ENCODE measurements at regions not wholly inside any gene's neighbourhood (a gene's known extent, or its start where the extent isn't known, plus 50 kb on each side); places are given as distances from the start of the nearest gene placed in this dataset.

DNA sequence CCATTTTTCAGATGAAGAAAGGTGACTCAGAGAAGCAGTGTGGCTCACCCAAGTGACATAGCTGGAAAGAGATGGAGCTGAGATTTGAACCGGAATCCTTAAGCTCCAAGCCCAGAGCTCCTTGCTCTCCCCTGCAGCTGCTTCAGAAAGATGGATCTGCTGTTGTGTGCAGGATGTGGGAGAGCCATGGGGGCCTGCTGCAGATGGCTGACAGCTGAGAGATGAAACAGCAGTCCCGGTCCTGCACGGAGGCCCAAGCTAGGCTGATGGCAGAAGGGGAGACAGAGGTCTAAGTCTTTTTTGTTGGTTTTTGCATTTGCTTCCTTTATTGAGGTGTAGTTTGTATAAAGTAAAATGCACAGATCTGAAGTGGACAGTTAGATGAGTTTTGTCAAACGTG, 69.8 kb upstream of the FOXP4 start:
- TF ChIP-seq, protein P1, sequence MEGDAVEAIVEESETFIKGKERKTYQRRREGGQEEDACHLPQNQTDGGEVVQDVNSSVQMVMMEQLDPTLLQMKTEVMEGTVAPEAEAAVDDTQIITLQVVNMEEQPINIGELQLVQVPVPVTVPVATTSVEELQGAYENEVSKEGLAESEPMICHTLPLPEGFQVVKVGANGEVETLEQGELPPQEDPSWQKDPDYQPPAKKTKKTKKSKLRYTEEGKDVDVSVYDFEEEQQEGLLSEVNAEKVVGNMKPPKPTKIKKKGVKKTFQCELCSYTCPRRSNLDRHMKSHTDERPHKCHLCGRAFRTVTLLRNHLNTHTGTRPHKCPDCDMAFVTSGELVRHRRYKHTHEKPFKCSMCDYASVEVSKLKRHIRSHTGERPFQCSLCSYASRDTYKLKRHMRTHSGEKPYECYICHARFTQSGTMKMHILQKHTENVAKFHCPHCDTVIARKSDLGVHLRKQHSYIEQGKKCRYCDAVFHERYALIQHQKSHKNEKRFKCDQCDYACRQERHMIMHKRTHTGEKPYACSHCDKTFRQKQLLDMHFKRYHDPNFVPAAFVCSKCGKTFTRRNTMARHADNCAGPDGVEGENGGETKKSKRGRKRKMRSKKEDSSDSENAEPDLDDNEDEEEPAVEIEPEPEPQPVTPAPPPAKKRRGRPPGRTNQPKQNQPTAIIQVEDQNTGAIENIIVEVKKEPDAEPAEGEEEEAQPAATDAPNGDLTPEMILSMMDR (IDR thresholded peaks at IDR 0.05; ENCODE audit: unreplicated experiment): no peak
- H3K4me3 Mint-ChIP-seq (ENCODE audit: unreplicated experiment): no peak overlapping the region
- H3K36me3 Mint-ChIP-seq (ENCODE audit: insufficient read depth, unreplicated experiment): no peaks in the 10 kb centered on the region
- CTCF ChIA-PET: no interaction called here
- H3K9me3 Mint-ChIP-seq (ENCODE audit: unreplicated experiment): no peaks in the 10 kb centered on the region
- H3K27me3 Mint-ChIP-seq (ENCODE audit: insufficient read depth, unreplicated experiment): peaks cover 82% of the 10 kb centered on the region
- H3K27ac Mint-ChIP-seq (ENCODE audit: low read depth, unreplicated experiment): no peak overlapping the region
- no peaks in the 10 kb centered on the region for H3K4me1 Mint-ChIP-seq (ENCODE audit: insufficient read depth, unreplicated experiment)
- intact Hi-C loops (cut with micrococcal nuclease): no loop called here
- BruUV-seq (replicated peaks): no TSS peak
- POLR2A ChIA-PET: no interaction called here
- DNase-seq (ENCODE audit: unreplicated experiment): no peak

DNA sequence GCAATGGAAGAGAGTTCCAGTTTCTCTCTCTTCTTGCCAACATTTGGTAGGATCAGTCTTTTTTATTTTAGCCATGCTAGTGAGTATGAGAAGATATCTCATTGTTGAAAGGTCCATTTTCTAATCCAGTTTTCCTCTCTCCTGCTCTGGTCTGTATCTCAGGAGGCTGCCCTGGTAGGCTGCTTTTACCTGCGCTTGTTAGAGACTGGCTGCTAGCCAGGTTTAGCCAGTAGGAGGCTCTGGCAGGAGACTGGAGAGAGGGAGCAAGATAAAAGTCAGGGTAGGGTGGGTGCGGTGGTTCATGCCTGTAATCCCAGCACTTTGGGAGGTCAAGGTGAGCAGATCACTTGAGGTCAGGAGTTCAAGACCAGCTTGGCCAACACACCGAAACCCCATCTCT, 68.6 kb upstream of the FOXP4 start:
- no peaks in the 10 kb centered on the region for H3K9me3 Mint-ChIP-seq (ENCODE audit: unreplicated experiment)
- H3K27ac Mint-ChIP-seq (ENCODE audit: low read depth, unreplicated experiment): no peak overlapping the region
- BruUV-seq (replicated peaks): no TSS peak
- H3K4me1 Mint-ChIP-seq (ENCODE audit: insufficient read depth, unreplicated experiment): no peaks in the 10 kb centered on the region
- ChIA-PET POLR2A (no interaction called here), CTCF (interaction anchor here (0.6 kb wide), 1 partner anchor 50 kb away, joined by 3 read pairs; no protein-coding TSS in a partner anchor)
- TF ChIP-seq, protein P1 (IDR thresholded peaks at IDR 0.05; ENCODE audit: unreplicated experiment): no peak
- intact Hi-C loops (cut with micrococcal nuclease): no loop called here
- DNase-seq (ENCODE audit: unreplicated experiment): no peak
- H3K4me3 Mint-ChIP-seq (ENCODE audit: unreplicated experiment): no peak overlapping the region
- H3K36me3 Mint-ChIP-seq (ENCODE audit: insufficient read depth, unreplicated experiment): no peaks in the 10 kb centered on the region
- H3K27me3 Mint-ChIP-seq (ENCODE audit: insufficient read depth, unreplicated experiment): peaks cover 70% of the 10 kb centered on the region

DNA sequence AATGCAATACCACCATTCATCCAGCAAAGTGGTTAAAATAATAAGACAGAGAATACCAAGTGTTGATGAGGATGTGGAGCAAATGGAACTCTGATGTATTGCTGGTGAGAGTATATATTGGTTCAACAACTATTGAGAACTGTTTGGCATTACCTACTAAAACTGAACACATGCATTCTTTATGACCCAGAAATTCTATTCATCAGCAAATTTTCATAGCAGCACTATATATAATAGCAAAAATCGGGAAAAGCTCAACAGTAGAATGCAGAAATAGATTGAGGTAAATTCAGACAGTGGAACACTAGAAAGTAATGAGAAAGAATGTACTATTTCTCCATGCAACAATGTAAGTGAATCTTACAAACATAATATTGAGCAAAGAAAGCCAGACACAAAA, 62.2 kb upstream of the FOXP4 start:
- intact Hi-C loops (cut with micrococcal nuclease): no loop called here
- Mint-ChIP-seq H3K4me1 (ENCODE audit: insufficient read depth, unreplicated experiment) (peaks cover under 1% of the 10 kb centered on the region), H3K4me3 (ENCODE audit: unreplicated experiment) (no peak overlapping the region), H3K36me3 (ENCODE audit: insufficient read depth, unreplicated experiment) (no peaks in the 10 kb centered on the region), H3K9me3 (ENCODE audit: unreplicated experiment) (no peaks in the 10 kb centered on the region), H3K27ac (ENCODE audit: low read depth, unreplicated experiment) (no peak overlapping the region), H3K27me3 (ENCODE audit: insufficient read depth, unreplicated experiment) (peaks cover 31% of the 10 kb centered on the region)
- no peak for DNase-seq (ENCODE audit: unreplicated experiment)
- ChIA-PET CTCF (interaction anchor here (0.9 kb wide), 1 partner anchor 60 kb away, joined by 4 read pairs; no protein-coding TSS in a partner anchor), POLR2A (interaction anchor here (0.6 kb wide), 1 partner anchor 24 kb away, joined by 3 read pairs; no protein-coding TSS in a partner anchor)
- TF ChIP-seq, protein P1 (IDR thresholded peaks at IDR 0.05; ENCODE audit: unreplicated experiment): no peak
- BruUV-seq (replicated peaks): no TSS peak

DNA sequence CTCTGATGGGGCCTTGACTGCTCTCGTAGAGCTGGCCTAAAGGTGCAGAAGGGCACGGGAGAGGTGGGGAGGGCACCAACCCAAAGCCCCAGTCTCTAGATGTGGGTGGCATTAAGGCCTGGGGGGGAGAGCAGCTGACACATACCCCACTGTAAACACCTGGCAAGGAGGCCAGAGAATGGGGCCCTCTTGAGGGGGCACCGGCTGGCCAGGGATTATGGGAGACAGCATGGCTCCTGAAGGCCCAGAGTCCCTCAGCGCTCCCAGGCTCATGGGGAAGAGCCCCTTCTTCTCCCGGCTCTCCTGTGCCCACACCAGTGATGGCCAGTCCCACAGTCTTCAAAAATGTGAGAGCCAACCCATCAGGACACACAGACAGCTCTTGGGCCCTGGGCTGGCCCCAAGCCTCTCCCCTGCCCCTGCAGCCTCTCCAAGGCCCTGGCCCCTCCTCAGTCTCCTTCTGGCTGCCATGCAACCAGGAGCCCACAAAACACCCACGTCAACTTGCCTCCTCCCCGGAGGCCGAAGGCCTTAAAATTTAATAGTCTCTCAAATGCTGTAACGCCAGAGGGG, 58.2 kb upstream of the FOXP4 start:
- ChIA-PET CTCF (no interaction called here), POLR2A (no interaction called here)
- H3K4me1 Mint-ChIP-seq (ENCODE audit: insufficient read depth, unreplicated experiment): peaks cover 7% of the 10 kb centered on the region
- peaks cover 41% of the 10 kb centered on the region for H3K27me3 Mint-ChIP-seq (ENCODE audit: insufficient read depth, unreplicated experiment)
- H3K27ac Mint-ChIP-seq (ENCODE audit: low read depth, unreplicated experiment): no peak overlapping the region
- DNase-seq (ENCODE audit: unreplicated experiment): no peak
- no peaks in the 10 kb centered on the region for H3K9me3 Mint-ChIP-seq (ENCODE audit: unreplicated experiment)
- H3K36me3 Mint-ChIP-seq (ENCODE audit: insufficient read depth, unreplicated experiment): no peaks in the 10 kb centered on the region
- no peak overlapping the region for H3K4me3 Mint-ChIP-seq (ENCODE audit: unreplicated experiment)
- intact Hi-C loops (cut with micrococcal nuclease): no loop called here
- no TSS peak for BruUV-seq (replicated peaks)
- TF ChIP-seq, protein P1 (IDR thresholded peaks at IDR 0.05; ENCODE audit: unreplicated experiment): no peak

Measured in MCF 10A (cell line).